GM11168 (cell line): ENCODE measurements at regions not wholly inside any gene's neighbourhood (a gene's known extent, or its start where the extent isn't known, plus 50 kb on each side); places are given as distances from the start of the nearest gene placed in this dataset.
"Not testable (repeated sequence)": the region's sequence is repeated elsewhere in the genome, so short reads cannot be mapped to it uniquely, and the experiment has no call there.

Source experiments
- in situ Hi-C: fragments of 300-500 bp; cut with MboI; formaldehyde crosslinking; loops from one replicate; pipeline ENCODE4 v1.12.0; 2022; ENCODE audit warnings: low sequenced_read_pairs; ENCODE audit not compliant: unreplicated experiment

DNA sequence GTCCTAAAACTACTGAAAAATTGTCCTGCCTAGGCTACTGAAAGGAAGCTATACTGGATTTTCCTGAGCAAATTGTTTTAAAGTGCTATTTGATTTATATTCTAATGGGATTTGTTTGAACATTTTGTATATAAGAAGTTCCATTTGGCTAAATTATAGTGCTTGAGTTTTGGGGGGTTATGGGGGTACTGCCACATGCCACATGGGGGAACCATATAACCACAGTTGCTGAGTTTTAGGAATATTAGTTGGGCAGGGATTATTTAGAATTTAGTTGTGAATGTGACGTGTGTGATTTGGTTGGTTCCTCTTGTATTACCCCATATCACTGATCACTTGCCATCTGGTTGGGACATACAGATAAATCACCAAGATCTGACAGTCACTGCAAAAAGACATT lies 224.5 kb upstream of the TAPT1 start:
- in situ Hi-C loops, result no loop called here

DNA sequence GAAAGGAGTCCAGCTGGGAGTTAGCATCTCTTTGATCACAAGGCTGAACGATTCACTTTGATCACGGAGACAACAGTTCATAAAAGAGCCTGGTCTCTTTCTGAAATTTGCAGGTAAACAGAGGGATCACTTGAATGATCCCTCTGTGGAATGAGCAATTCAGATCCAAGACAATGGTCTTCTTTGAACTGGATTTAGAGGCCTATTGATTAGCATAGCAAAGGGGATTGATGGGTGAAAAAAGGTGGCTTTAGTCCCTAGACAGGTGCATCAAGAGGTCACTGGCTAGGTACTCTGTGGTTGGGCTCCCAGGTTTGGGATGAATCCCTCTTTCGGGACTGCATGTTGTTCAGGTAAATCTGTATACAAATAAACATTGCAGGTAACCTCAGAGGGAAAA lies 223.8 kb upstream of the TAPT1 start:
- in situ Hi-C loops, result no loop called here

DNA sequence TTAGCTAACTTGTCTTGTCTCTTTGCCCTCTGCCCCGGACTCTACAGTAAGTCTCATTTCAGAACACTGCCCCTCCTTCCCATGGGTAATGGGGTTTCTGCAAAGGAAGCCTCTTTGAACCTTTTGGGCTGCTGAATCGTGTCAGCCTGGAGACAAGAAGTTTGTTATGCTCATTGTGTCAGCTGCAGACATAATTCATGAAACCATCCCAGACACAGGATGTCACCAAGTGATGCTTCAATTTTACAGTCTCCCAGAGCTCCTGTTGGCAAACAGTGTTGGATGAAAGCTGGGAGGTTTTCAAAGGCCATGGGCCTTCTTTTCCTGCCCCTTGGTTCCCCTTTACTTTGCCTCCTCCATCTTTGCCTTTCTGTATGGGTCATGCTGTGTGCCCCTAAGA lies 223.1 kb upstream of the TAPT1 start:
- in situ Hi-C loops, result loop anchor here (25.0 kb wide), 1 partner anchor 412 kb away; no protein-coding TSS in a partner anchor

DNA sequence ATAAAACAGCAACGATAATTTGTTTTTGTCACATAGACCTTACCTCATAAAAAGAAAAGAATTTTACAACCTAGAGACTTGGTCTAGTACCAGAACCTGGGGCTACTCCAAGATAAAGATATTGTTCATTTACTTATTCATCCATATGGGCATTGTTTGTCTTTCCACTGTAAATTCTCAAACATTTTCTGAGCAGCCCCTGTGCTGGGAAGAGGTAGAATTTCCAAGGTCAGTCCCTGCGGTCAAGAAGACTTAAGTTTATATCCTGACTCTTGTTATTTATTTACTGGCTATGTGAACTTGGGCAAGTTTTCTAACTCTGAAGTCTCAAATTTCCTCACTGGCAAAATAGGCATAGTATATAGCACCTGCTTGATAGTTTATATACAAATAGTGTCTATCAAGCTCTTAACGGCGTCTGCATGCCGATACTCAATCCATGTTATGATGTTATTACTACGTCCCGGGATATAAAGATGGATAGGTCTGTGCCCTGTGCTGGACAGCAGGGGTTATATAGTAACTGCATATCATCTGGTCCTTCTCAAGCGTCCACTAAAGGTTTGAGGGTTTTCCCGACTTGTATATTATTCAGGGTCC lies 222.1 kb upstream of the TAPT1 start:
- in situ Hi-C loops, result loop anchor here (25.0 kb wide), 1 partner anchor 411 kb away; no protein-coding TSS in a partner anchor

DNA sequence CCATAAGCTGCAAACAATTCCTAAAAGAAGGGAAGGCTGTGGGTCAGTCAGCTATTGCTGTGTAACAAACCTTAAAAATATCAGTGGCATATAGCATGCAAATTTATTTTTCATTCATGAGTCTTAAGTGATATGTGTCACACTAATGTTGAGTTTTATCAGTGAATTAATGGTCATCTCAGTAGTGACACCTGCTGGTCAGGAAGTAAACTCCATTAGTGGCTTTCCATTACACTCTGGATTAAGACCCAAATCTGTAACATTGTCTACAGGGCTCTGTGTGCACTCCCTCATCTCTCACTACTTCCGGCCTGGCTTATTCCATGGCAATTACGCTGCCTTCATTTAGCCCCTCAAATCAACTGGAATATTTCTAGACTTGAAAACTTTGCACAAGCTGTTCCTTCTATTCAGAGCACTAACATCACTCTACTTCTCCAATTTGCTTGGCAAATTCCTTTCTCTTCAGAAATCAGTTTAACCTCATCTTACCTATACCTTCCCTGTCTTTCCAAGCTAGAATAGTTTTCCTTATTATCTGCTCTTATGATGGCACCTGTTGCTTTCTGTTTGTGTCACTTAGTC lies 217.3 kb upstream of the TAPT1 start:
- in situ Hi-C loops, result loop anchor here (25.0 kb wide), 1 partner anchor 406 kb away; no protein-coding TSS in a partner anchor

DNA sequence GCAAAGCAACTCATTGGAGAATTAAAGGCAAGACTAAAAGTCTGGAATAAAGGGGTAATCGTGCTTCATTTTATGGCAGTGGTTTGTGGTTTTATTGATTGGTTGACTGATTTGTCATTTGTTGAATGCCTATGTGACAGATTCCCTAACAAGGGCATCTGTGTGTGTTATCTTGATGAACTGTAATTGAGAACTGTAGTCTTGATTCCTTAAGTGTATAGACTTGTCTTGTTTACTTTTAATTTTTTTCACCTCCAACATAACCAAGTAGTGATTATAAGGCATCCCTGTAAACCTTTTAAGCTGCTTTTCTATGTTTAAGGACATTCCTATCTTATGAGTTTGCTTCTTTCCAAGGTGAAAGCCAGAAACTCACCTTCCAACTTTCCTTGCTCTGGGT lies 216.0 kb upstream of the TAPT1 start:
- in situ Hi-C loops, result loop anchor here (25.0 kb wide), 1 partner anchor 405 kb away; no protein-coding TSS in a partner anchor

DNA sequence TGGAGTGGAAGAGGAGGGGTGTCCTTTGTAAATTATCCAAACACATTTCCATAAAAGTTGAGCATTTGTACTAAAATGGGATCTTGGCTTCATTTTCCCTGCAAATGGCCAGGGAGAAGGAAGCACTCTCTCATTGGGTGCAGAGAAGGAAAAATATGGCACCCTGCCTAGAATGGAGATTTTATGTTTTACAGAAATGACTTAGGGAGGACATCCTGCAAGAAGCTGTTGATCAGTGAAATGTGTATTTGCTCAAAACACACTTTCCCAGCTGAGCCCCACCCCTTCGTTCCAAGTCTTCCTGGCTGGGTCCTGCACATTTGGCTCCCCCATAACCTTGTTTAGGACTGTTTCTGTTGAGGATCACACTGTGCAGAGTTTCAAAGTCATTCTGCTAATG lies 213.5 kb upstream of the TAPT1 start:
- in situ Hi-C loops, result loop anchor here (25.0 kb wide), 1 partner anchor 402 kb away; no protein-coding TSS in a partner anchor

DNA sequence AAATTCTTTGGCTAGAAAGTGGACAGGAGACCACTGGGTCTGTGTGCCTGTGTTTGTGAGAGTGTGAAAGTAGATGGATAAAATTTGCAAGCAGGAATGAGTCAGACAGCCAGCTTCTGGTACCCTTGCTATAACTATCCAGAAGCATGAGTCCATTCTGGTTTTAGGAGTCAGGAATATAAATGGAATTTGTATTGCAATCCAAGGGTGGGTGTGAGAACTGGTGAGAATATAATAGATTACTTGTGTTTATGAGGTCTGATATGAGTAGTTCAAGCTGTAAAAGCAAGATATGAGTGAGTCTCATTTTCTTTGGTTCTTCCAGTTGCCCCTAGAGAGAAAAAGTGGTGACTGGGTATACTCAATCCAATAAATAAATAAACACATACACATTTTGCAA lies 212.7 kb upstream of the TAPT1 start:
- in situ Hi-C loops, result loop anchor here (25.0 kb wide), 1 partner anchor 402 kb away; no protein-coding TSS in a partner anchor

DNA sequence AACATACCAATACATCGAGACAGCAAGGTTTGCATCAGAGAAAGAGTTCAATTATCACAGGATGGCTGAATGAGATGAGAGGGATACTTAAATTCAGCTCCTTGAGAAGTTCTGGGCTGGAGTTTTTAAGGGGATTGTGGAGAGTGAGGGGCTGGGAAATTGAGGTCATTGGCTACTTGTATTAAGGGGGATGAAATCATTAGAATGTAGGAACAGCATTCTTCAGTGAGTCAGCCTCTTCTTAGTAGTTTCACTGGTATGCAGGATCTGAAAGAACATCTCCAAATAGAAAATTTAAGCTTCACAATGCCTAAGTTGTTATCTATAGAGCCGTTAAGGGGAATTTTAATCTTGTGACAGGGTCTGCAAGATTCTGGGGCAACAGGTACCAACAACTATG lies 211.6 kb upstream of the TAPT1 start:
- in situ Hi-C loops, result loop anchor here (25.0 kb wide), 1 partner anchor 401 kb away; no protein-coding TSS in a partner anchor

DNA sequence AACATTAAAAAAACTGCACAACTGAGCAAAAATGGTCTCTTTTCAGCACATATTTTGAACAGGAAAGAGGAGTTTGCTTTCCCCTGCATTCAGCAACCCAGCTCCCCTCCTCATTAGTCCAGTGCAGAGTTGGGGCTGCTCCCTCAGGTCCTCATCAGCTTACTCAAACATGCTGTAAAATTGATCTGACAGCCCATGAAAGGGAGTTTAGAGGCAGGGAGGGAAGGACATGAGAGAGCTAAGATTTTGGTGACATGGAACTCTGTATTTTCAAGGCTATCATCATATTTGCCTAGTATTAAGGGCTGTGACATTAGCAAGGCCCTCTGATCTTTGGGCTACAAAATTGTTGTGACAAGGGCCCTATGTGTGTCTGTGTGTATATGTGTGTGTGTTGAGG lies 205.6 kb upstream of the TAPT1 start:
- in situ Hi-C loops, result loop anchor here (25.0 kb wide), 1 partner anchor 395 kb away; no protein-coding TSS in a partner anchor

DNA sequence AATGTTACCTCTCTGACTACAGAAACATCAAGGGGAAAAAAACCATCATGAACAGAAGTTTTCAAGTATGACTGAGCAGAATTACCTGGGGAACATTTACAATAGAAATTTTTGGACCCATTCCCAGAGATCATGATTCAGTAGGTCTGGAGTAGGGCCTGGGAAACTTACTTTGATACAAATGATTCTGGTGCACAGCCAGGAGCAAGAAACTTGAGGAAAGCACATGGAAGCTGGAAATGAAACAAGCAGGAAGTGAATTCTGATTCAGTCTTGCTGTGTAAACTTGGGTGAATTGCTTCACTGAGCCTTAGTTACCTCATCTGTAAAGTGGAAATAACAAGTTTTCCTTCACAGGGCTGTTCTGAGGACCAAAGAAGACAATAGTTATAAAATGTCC lies 192.5 kb upstream of the TAPT1 start:
- in situ Hi-C loops, result no loop called here

DNA sequence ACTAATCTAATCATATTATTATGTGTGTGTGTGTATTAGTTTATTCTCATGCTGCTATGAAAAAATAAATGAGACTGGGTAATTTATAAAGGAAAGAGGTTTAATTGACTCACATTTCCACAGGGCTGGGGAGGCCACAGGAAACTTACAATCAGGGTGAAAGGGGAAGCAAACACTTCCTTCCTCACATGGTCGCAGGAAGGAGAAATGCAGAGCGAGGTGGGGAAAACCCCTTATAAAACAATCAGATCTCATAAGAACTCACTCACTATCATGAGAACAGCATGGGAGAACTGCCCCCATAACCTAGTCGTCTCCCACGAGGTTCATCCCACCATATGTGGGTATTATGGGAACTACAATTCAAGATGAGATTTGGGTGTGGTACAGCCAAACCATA lies 190.9 kb upstream of the TAPT1 start:
- in situ Hi-C loops, result no loop called here

DNA sequence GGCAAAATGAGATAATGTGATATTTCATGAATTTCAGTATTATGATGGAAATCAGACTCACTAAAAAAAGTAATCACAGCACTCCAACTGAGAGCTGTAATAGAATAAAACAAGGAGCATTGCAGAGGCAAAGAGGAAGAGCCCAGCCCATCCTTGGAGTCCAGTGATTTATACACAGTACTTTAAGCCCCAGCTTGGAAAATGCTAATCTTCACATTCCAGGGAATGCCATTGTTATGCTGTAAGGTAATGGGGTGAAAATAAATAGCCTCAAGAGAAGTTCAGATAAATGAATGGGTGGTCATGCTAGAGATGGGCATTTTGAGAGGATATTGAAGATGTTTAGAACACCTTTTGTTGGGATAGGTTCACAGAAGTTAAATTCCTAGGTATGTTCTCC lies 190.3 kb upstream of the TAPT1 start:
- in situ Hi-C loops, result no loop called here

DNA sequence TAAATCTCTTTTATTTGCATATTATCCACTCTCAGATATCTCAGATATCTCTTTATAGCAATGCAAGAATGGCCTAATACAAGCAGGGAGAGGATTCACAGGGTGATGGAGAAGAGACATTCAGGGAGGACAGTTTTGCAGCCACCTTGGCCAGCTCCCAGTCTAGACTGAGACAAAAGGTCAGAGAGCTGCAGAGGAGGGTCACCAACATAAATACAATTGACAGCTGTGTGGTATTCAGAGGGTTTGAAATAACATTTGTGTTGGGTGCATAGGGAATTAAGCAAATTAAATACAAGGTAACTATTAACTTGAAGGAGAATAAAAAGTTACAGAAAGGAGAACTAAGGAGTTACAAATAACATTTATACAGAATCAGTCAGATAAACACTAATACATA lies 189.5 kb upstream of the TAPT1 start:
- in situ Hi-C loops, result no loop called here

DNA sequence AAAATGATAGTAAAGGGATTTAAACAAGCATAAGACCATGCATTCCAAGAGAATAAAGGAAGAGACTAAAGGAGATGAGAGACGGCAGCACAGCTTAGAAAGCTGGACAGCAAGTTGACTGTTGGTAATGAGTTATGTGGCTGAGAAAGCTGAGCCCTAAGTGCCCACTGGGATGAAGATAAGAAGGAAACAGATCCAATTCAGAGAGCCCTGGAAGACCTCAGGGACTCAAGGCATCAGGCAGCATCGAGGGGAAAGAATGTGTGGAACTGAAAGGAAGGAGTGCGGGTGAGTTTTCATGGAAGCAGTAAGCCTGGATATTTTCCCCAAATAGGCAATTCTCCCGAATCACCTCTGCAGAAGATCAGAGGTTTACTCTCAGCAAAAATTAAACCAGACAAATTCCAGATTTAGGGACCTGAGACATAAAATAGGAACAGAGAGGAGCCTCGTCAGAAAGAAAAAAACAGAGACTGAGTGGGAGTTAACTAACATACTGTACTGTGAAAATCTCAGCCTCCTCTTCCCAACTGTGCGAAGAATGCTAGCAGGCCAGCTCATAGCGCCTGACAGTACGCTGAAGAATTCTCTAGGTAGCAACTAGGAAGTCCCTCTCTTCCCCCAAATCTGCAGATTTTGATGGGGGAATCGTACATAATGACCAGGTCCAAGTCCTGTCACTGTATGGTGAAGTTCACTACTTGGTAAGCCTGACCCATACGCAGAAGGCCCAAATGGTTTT lies 187.7 kb upstream of the TAPT1 start:
- in situ Hi-C loops, result no loop called here

DNA sequence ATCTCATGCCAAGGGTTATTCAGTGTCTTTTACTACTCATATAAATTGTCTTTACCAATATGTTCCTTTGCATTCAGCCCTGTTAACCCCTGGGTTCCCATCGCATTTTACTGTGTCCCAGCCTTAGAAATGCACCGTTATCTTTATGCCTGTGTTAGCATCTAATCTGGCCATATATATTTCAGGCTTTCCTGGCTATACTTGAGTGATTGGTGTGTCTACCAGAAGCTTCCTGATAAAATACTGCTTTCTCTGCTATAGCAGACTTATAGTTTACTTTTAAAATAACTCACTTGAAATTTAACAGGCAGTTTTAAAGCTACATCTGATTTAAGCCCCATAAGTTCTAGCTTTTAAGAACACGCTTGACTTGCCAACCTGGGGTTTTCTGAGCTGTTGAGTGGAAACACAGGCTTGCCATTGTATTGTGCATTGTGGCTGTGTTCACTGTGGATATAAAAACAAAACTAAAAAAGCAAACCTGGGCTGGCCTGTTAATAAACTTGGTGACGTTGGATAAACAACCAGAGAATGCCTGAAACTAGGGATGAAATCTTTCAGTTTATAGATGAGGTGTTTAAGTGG lies 185.3 kb upstream of the TAPT1 start:
- in situ Hi-C loops, result no loop called here

DNA sequence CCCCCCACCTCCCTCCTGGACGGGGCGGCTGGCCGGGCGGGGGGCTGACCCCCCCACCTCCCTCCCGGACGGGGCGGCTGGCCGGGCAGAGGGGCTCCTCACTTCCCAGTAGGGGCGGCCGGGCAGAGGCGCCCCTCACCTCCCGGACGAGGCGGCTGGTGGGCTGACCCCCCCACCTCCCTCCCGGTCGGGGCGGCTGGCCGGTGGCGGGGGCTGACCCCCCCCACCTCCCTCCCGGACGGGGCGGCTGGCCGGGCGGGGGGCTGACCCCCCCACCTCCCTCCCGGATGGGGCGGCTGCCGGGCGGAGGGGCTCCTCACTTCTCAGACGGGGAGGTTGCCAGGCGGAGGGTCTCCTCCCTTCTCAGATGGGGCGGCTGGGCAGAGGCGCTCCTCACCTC lies 166.9 kb upstream of the TAPT1 start:
- in situ Hi-C loops, result not testable (repeated sequence)

DNA sequence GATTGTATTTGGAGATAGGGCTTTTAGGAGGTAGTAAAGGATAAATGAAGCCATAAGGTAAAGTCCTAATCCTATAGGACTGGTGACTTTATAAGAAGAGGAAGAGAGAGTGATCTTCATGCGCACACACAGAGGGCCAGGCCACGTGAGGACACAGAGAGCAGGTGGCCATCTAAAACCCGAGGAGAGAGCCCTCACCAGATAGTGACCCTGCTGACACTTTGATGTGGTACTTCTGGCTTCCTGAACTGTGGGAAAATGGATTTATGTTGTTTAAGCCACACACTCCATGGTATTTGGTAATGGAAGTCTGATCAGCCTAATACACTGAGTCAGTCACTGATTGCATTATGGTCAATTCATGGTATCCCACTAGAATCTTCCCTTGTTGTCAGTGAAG lies 164.9 kb upstream of the TAPT1 start:
- in situ Hi-C loops, result no loop called here

DNA sequence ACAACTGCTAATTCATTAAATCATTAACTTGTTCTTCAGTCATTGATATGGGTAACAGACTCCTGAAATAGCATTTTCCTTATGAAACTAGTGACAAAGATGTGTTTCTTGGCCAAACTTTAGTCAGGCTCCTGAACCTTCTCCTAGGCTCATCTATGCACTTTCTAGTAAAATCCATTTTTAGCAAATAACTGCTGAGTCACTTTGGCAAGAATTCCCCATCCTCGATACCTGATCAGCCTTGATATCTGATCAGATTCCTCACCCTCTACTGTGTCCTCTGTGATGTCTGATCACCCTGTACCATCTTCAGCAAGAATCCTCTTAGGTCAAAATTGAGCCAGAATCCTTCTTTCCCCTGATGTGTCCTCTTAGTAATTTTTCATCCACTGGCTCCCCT lies 161.2 kb upstream of the TAPT1 start:
- in situ Hi-C loops, result no loop called here

DNA sequence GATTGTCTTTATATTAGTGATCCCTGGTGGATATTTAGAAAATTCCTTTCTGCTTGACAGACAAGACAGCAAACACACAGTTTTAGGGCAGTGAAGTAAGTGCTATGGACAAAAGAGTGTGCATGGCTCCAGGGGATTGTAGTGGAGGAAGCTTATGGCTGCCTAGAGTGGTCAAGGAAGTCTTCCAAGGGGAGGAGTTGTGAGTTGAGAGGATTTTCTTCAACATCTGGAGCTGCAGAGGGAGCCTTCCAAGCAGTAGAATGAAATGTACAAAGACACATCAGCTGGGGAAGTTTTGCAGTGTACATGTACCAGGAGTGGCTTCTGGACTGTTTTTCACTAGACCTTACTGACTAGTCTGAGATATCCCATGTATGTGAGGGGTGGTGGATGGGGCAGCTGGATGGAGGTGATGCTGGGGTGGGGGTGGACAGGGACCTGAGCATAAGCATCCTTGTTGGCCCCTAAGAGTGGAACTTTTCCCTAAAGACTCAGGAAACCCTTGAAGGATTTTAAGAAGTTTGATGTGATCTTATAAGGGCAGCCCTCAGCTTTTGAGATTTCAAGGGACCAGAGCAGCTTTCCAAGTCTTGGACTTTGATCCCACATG lies 160.5 kb upstream of the TAPT1 start:
- in situ Hi-C loops, result no loop called here

DNA sequence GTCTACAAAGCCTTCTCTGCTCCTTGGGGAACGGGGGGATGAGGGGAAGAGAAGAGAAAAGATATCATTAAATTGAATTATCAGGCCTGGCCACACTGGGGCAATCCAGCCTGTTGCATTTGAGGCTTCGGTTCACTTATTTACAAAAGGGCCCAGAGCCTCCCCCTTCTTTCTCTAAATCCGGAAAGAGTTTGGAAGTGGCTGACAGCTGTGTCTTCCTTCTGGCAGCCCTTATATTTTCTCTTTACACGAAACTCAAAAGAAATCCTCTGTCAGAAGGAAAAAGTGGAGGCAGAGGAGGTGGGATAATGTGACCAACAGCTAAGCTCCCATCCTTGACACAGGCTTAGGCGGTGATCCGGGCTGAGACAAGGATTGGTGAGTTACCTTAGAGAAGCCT lies 158.3 kb upstream of the TAPT1 start:
- in situ Hi-C loops, result no loop called here
